ENCODE measurements at regions not wholly inside any gene's neighbourhood (a gene's known extent, or its start where the extent isn't known, plus 50 kb on each side); places are given as distances from the start of the nearest gene placed in this dataset.

DNA sequence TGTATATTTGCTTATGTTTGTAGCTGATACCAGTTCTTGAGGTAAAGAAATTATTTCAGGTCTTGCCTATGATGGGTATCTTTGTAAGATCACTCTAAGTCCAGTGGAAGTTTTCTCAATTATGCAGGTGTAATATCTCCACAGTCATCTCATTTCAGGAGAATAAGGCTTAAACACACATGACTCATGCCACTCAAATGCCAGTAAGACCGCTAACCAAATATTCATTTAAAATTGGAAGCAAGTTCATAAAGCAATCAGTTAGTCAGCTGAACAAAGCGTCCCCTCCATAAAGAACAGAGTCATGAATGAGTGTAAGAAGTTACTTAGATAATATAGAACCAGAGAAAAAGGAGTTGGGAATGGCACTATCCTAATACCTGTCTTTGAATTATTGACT, 248.7 kb downstream of the LURAP1L start:
- H3K36me3 ChIP-seq, result no peaks in the 10 kb centered on the region
- H3K27ac ChIP-seq, result no peak overlapping the region
- no peaks in the 10 kb centered on the region for H3K27me3 ChIP-seq
- DNase-seq (ENCODE audit: low read depth in 1 of 2, low spot score in 1 of 2), result no peak
- H3K9me3 ChIP-seq (ENCODE audit: low read depth), result no peaks in the 10 kb centered on the region
- no peak overlapping the region for H3K4me3 ChIP-seq
- TF ChIP-seq CTCF (IDR thresholded peaks at IDR 0.05; ENCODE audit: low read depth, low read length), result no peak
- H3K4me1 ChIP-seq (ENCODE audit: low read depth), result no peaks in the 10 kb centered on the region

- no peaks in the 10 kb centered on the region for H3K4me1 ChIP-seq (ENCODE audit: low read depth)
- H3K27me3 ChIP-seq, result no peaks in the 10 kb centered on the region
- H3K27ac ChIP-seq, result no peak overlapping the region
- no peak for TF ChIP-seq CTCF (IDR thresholded peaks at IDR 0.05; ENCODE audit: low read depth, low read length)
- no peaks in the 10 kb centered on the region for H3K36me3 ChIP-seq
- no peaks in the 10 kb centered on the region for H3K9me3 ChIP-seq (ENCODE audit: low read depth)
- DNase-seq (ENCODE audit: low read depth in 1 of 2, low spot score in 1 of 2), result no peak
- no peak overlapping the region for H3K4me3 ChIP-seq
Observed at GRCh38 chr9:13026956-13027355, 252.1 kb downstream of the LURAP1L start.

DNA sequence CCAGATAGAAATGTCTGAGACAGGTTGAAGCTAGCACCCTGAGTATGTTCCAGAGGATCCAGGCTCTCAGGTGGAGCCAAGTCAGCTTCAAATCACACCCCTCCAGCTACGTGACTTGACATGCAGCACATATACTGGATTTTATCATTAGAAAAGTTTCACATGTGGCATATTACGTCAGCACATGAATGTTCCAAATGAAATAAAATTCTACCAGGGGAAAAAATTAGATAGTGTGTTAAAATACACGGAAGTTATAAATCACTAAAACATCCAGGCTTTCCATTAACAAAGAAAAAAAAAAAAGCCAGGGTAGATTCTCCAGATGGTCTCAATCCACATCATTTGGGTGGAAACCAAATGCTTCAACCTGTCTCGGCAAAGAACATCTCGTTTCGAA, 251.6 kb downstream of the MPDZ start:
- Histone ChIP-seq H3K27ac (no peak overlapping the region), H3K27me3 (no peaks in the 10 kb centered on the region)

GRCh38 chr9:13032585-13032984, 246.9 kb downstream of the MPDZ start:
- H3K27ac ChIP-seq, result no peak overlapping the region
- no peaks in the 10 kb centered on the region for H3K9me3 ChIP-seq (ENCODE audit: low read depth)
- H3K27me3 ChIP-seq, result no peaks in the 10 kb centered on the region
- H3K4me3 ChIP-seq, result no peak overlapping the region
- H3K36me3 ChIP-seq, result no peaks in the 10 kb centered on the region
- TF ChIP-seq CTCF (IDR thresholded peaks at IDR 0.05; ENCODE audit: low read depth, low read length), result no peak
- DNase-seq (ENCODE audit: low read depth in 1 of 2, low spot score in 1 of 2), result no peak
- H3K4me1 ChIP-seq (ENCODE audit: low read depth), result no peaks in the 10 kb centered on the region

More for the DNA sequence above, 251.6 kb downstream of the MPDZ start:
- H3K36me3 ChIP-seq, result no peaks in the 10 kb centered on the region
- DNase-seq (ENCODE audit: low read depth in 1 of 2, low spot score in 1 of 2), result no peak
- no peak overlapping the region for H3K4me3 ChIP-seq
- H3K4me1 ChIP-seq (ENCODE audit: low read depth), result no peaks in the 10 kb centered on the region
- no peaks in the 10 kb centered on the region for H3K9me3 ChIP-seq (ENCODE audit: low read depth)
- TF ChIP-seq CTCF (IDR thresholded peaks at IDR 0.05; ENCODE audit: low read depth, low read length), result no peak

GRCh38 chr9:13033959-13034693, 245.4 kb downstream of the MPDZ start:
- Histone ChIP-seq H3K27ac (no peak overlapping the region), H3K36me3 (no peaks in the 10 kb centered on the region), H3K27me3 (no peaks in the 10 kb centered on the region), H3K4me1 (ENCODE audit: low read depth) (no peaks in the 10 kb centered on the region), H3K4me3 (no peak overlapping the region), H3K9me3 (ENCODE audit: low read depth) (no peaks in the 10 kb centered on the region)
- peak; percentile 78 for TF ChIP-seq CTCF (IDR thresholded peaks at IDR 0.05; ENCODE audit: low read depth, low read length)
- DNase-seq (ENCODE audit: low read depth in 1 of 2, low spot score in 1 of 2), result peak; percentile 80 to 85

Data from cardiac muscle cell (in vitro differentiated cells and primary cell).